WTC11 (cell line): ENCODE measurements at regions not wholly inside any gene's neighbourhood (a gene's known extent, or its start where the extent isn't known, plus 50 kb on each side); places are given as distances from the start of the nearest gene placed in this dataset.

Experiments used
- ATF3 ChIP-seq: sonication (generic); formaldehyde crosslinking; conservative IDR thresholded peaks from 2 replicates; pipeline ENCODE4 v1.8.1; 2022; ENCODE audit warnings: mild to moderate bottlenecking, missing genetic modification reagents
- ATF6 ChIP-seq: sonication (generic); formaldehyde crosslinking; IDR thresholded peaks from 2 replicates; pipeline ENCODE4 v1.8.1; 2023; ENCODE audit warnings: mild to moderate bottlenecking, missing genetic modification reagents
- CREM ChIP-seq: sonication (generic); formaldehyde crosslinking; IDR thresholded peaks from 2 replicates; pipeline ENCODE4 v1.8.1; 2022; ENCODE audit warnings: mild to moderate bottlenecking, missing genetic modification reagents, moderate library complexity
- CTCF ChIP-seq: fragments of 200-600 bp; IDR thresholded peaks from 2 replicates; pipeline ENCODE4 v1.8.0; 2022; ENCODE audit warnings: antibody characterized with exemption
- MXD4 ChIP-seq: fragments of 250-450 bp; sonication (Bioruptor Pico); IDR thresholded peaks from 2 replicates; pipeline ENCODE4 v1.8.0; 2021; ENCODE audit warnings: mild to moderate bottlenecking, moderate library complexity, borderline replicate concordance
- NR2C2 ChIP-seq: sonication (generic); formaldehyde crosslinking; IDR thresholded peaks from 2 replicates; pipeline ENCODE4 v1.8.0; 2022; ENCODE audit warnings: mild to moderate bottlenecking, missing genetic modification reagents
- PRRX2 ChIP-seq: fragments of 250-450 bp; sonication (Bioruptor Pico); IDR thresholded peaks from 2 replicates; pipeline ENCODE4 v1.8.0; 2021; ENCODE audit warnings: mild to moderate bottlenecking
- SOX15 ChIP-seq: fragments of 250-450 bp; sonication (Bioruptor Pico); IDR thresholded peaks from 2 replicates; pipeline ENCODE4 v1.9.0; 2021; ENCODE audit warnings: mild to moderate bottlenecking
- USF2 ChIP-seq: sonication (generic); formaldehyde crosslinking; IDR thresholded peaks from 2 replicates; pipeline ENCODE4 v1.8.1; 2023; ENCODE audit warnings: mild to moderate bottlenecking, missing genetic modification reagents, moderate library complexity
- ZMAT4 ChIP-seq: fragments of 250-450 bp; sonication (Bioruptor Pico); IDR thresholded peaks from 2 replicates; pipeline ENCODE4 v1.9.0; 2021; ENCODE audit warnings: mild to moderate bottlenecking
- ZNF317 ChIP-seq: sonication (generic); formaldehyde crosslinking; IDR thresholded peaks from 2 replicates; pipeline ENCODE4 v1.8.1; 2023; ENCODE audit warnings: low read depth, mild to moderate bottlenecking, moderate library complexity, missing genetic modification reagents, borderline replicate concordance
- TF ChIP-seq, protein P1 (sequence below): sonication (generic); formaldehyde crosslinking; IDR thresholded peaks from 2 replicates; pipeline ENCODE4 v1.8.0; 2022; ENCODE audit warnings: mild to moderate bottlenecking, missing genetic modification reagents
- TF ChIP-seq, protein P2 (sequence below): sonication (generic); formaldehyde crosslinking; IDR thresholded peaks from 2 replicates; pipeline ENCODE4 v1.8.1; 2022; ENCODE audit warnings: low read depth, mild to moderate bottlenecking, moderate library complexity, missing genetic modification reagents, borderline replicate concordance

GRCh38 chr4:129208481-129208880 lies 112.5 kb downstream of the C4orf33 start:
- TF ChIP-seq CTCF, result no peak
- TF ChIP-seq NR2C2 (CRISPR knock-in tag), result no peak
- TF ChIP-seq, protein P1, sequence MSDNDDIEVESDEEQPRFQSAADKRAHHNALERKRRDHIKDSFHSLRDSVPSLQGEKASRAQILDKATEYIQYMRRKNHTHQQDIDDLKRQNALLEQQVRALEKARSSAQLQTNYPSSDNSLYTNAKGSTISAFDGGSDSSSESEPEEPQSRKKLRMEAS (CRISPR knock-in tag), result no peak
- TF ChIP-seq ZMAT4 (CRISPR knock-in tag), result no peak
- no peak for TF ChIP-seq ZNF317 (CRISPR knock-in tag)
- no peak for TF ChIP-seq SOX15
- no peak for TF ChIP-seq USF2 (CRISPR knock-in tag)
- no peak for TF ChIP-seq ATF3 (CRISPR knock-in tag)
- no peak for TF ChIP-seq MXD4
- TF ChIP-seq, protein P2, sequence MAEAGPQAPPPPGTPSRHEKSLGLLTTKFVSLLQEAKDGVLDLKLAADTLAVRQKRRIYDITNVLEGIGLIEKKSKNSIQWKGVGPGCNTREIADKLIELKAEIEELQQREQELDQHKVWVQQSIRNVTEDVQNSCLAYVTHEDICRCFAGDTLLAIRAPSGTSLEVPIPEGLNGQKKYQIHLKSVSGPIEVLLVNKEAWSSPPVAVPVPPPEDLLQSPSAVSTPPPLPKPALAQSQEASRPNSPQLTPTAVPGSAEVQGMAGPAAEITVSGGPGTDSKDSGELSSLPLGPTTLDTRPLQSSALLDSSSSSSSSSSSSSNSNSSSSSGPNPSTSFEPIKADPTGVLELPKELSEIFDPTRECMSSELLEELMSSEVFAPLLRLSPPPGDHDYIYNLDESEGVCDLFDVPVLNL (CRISPR knock-in tag), result no peak
- no peak for TF ChIP-seq CREM (CRISPR knock-in tag)
- TF ChIP-seq PRRX2 (CRISPR knock-in tag), result no peak
- no peak for TF ChIP-seq ATF6 (CRISPR knock-in tag)
